HG02885 (cell line): ENCODE measurements at regions not wholly inside any gene's neighbourhood (a gene's known extent, or its start where the extent isn't known, plus 50 kb on each side); places are given as distances from the start of the nearest gene placed in this dataset.

Experiments used
- ATAC-seq: cut with Tn5 transposase; IDR thresholded peaks from one replicate; pipeline ENCODE4 v1.9.1; 2021; ENCODE audit warnings: mild to moderate bottlenecking; ENCODE audit not compliant: unreplicated experiment, poor library complexity

DNA sequence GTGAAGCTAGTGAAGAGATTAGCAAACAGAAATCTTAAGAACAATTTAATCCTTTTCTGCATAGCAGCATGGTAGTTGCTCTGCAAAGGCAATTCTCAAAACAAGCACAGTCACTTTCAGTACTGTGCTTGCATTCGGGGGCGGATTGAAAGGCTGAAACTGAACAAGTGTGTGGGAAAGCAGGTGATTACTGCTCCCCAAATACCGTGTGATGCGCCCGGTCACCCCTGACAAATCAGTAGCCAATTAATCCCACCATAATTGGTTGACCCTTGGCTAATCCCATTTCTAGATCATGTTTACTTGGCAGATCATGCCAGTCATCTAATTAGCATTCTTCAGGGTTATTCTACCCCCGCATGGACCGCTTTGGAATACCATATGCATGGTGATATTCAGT lies 76.5 kb upstream of the ADRB1 start:
- peak; percentile 61 for ATAC-seq

DNA sequence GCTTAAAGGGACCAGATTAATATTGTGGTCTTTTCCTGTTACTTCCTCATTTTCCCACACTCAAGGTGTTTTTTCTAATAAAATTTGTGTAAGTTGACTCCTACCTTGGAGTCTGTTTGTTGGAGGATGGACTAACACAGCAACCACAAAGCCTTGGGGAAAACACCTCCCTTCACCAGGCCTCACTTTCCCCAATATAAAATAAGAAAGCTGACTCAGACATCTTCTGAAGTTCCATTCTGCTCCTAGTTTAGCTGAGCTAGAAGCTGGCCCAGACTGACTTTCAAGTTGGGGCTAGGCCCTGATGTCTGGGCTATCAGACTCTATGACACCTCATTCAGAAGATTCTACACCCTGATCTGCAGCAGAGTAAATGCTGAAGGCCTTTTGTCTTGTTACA lies 73.0 kb upstream of the ADRB1 start:
- ATAC-seq: peak; percentile 45

DNA sequence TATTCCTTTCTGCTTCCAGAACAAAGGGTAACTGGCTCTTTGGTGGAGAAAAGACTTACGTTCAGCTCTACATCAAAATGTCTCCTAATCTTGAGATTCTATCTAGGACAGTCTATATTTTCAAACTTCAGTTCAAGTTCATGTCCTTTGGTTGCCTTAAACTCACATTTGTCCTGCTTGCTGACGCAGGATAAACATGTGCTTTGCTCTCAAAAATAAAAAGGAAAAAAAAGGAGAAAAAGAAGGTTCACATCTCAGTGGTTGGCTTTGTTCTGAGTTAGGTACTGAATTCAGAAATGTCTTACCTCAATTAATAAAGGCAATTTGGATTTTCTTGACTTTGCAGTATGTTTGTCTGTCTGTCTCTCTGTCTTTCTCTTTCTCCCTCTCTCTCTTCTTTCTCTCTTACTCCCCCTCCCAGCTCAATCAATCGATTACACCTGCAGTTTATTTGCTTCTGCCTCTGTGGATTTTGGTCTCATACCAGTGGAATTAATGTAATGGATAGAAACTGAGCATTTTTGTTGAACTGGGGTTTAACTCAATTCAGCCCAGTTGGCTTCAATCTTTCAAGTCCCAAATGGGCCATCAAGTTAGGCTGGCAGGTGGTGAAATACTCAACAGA lies 72.2 kb upstream of the ADRB1 start:
- no peak for ATAC-seq

DNA sequence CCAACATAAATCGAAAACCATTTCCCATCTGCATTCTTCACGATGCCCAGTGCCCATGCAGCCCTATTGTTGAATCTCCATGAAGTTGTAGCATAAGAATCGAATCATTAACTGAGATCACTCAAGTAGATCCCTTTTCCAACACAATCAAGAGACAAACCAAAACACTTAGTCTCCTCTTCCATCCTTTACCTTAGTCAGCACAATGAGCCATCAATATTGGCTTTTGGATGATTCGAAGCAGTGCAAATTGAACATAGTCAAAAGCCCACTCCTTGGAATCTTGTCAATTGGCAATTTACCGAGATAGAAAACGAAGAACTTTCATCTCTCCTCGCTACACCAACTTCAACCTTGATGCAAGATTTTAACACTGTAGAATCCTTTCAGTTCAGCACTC lies 66.5 kb upstream of the ADRB1 start:
- ATAC-seq: no peak

DNA sequence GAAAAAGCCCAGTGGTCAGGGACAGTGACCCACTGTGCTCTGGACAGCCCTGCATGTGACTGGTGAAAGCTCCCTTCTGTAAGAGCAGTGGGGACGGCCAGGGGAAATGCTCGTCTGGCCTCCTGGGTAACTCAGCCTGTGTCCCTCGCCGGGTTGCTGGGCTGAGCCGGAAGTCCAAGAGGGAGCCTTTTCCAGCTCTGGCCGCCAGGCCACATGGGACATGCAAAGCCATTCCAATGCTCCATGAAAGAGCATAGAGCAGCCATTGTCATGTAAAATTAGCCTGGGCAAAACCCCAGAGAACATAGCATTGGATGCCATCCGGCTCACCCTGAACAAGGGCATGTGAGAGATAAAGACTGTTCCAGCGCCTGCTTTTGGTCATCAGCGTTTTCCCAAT lies 64.9 kb upstream of the ADRB1 start:
- no peak for ATAC-seq

GRCh38 chr10:113979409-113979808 lies 64.3 kb upstream of the ADRB1 start:
- no peak for ATAC-seq

GRCh38 chr10:113980408-113981087 lies 63.1 kb upstream of the ADRB1 start:
- no peak for ATAC-seq

DNA sequence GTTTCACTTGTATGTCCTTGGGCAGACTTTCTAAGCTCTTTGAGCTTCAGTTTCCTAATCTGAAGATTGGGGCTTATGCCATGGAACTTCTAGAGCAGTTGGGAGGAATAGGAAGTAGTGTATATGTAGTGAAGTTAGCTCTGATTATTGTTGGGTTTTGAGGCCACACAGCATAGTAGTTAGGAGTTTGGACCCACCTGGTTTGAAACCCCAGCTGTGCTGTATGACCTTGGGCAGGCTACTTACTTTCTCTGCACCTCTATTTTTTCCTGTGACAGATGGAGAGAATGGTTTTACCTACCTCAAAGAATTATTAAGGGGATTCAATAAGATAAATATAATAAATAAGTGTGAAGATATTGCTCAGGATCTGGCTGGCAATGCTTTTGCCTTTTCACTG lies 61.4 kb upstream of the ADRB1 start:
- peak; percentile 10 for ATAC-seq

- peak; percentile 72 for ATAC-seq
Measured at GRCh38 chr10:113982769-113983168, 60.9 kb upstream of the ADRB1 start.

- no peak for ATAC-seq
Measured at GRCh38 chr10:113983552-113983951, 60.1 kb upstream of the ADRB1 start.

- no peak for ATAC-seq
Measured at GRCh38 chr10:113985297-113985844, 58.3 kb upstream of the ADRB1 start.

DNA sequence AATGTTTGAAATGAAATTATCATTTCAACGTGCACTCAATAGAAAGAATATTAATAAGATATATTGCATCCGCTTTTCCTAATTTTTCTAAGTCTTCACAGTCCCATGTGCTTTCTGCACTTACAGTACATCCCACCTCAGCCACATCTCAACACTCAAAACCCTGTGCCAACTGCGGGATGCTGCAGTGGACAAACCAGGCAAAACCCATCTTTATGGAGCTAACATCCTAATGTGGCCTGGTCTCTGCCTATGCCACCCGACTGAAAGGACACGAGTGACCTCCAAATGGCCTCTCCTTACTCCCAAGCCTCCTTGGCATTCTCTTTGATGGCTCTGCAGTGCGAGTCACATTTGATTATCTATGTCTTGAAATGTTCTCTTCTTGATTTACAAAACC lies 57.4 kb upstream of the ADRB1 start:
- no peak for ATAC-seq

GRCh38 chr10:113987156-113987555 lies 56.5 kb upstream of the ADRB1 start:
- ATAC-seq: no peak

- ATAC-seq: no peak
Measured at GRCh38 chr10:113987805-113988204, 55.9 kb upstream of the ADRB1 start.

GRCh38 chr10:113988535-113988934 lies 55.1 kb upstream of the ADRB1 start:
- no peak for ATAC-seq

GRCh38 chr10:113991091-113991860 lies 52.4 kb upstream of the ADRB1 start:
- ATAC-seq: peak; percentile 47

DNA sequence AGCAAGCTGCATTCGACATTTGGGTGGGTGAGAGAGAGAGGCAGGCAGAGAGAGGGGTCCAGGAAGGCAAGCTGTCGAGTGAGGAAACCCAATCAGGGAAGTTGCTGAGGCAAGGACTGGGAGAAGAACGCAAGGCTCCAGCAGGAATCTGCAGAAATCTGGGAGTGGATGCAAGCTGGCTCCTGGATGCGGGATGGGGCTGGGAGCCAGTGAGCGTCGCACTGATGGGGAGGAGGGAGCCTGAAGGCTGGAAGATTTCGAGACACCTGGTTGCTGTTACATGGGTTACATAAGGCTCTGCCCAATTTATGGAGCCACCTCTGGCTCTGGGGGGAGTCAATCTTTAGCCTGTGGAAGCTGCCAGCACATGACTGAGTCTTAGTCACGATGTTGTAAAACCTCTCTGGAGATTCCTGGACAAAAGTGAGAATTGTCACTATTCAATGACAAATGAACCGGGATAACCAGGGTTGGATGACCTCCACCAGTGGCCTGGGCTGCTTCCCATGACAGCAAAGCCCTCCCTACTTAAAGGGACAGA lies 51.1 kb upstream of the ADRB1 start:
- no peak for ATAC-seq

DNA sequence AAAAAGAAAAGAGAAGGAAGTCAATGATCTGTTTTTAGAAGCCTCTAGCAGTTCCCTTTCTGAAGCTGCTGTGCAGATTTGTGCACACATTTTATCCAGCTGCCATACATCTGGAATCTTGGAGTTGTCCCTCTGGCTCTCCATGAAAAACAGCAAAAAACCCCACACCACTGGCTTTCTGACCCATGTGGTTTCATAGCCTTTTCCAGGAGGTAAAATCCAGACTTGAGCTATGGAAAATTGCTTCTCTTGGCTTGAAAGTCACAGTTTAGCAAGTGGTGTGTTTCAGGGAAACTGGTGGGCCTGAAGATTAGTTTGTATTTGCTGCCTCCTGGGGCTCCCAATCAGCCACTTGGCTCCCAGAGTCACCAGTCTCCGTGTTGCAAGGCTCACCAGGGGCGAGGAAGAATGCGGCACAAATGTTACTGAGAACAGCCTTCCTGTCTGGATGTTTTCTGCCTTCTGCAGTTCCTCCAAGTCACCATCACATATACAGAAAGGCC lies 50.1 kb upstream of the ADRB1 start:
- no peak for ATAC-seq
